Gastrocnemius medialis (tissue), 4 donors: ENCODE measurements at regions not wholly inside any gene's neighbourhood (a gene's known extent, or its start where the extent isn't known, plus 50 kb on each side); places are given as distances from the start of the nearest gene placed in this dataset.

ENCODE experiments used
- CTCF ChIP-seq, 5 experiments: fragments of 450-650 bp in 3 of 5; fragments of 200-600 bp in 2 of 5; sonication (generic) in 2 of 5; IDR thresholded peaks in 4 of 5; conservative IDR thresholded peaks in 1 of 5; 1 replicate in 4 of 5; 2 replicates in 1 of 5; pipeline ENCODE4 v1.5.1; 2016 to 2019; ENCODE audit warnings: antibody characterized with exemption in 5 of 5, mild to moderate bottlenecking in 3 of 5, moderate library complexity in 3 of 5
- POLR2A ChIP-seq, 2 donors: fragments of 450-650 bp; IDR thresholded peaks; one replicate each; pipeline ENCODE4 v1.6.1; 2017; ENCODE audit warnings: antibody characterized with exemption in 2 of 2, mild to moderate bottlenecking in 2 of 2, moderate library complexity in 2 of 2

- TF ChIP-seq CTCF (IDR thresholded peaks at IDR 0.05 in 4 of 5, conservative IDR thresholded peaks at IDR 0.05 in 1 of 5): no peak
- TF ChIP-seq POLR2A (IDR thresholded peaks at IDR 0.05): no peak
Observed at GRCh38 chr2:16203069-16203468, 262.7 kb downstream of the MYCN start.
